ENCODE measurements at regions not wholly inside any gene's neighbourhood (a gene's known extent, or its start where the extent isn't known, plus 50 kb on each side); places are given as distances from the start of the nearest gene placed in this dataset.

- TF ChIP-seq CTCF (IDR thresholded peaks at IDR 0.05; ENCODE audit: low read length) (no peak), EZH2 (IDR thresholded peaks at IDR 0.05; ENCODE audit: borderline replicate concordance, low read length) (no peak)
These were observed 102.0 kb downstream of the MAFB start for GRCh38 chr20:40587038-40587437.
